Activated naive CD4-positive, alpha-beta T cell treated with anti-CD3 and anti-CD28 coated beads for 36 hours (primary cell): ENCODE measurements at regions not wholly inside any gene's neighbourhood (a gene's known extent, or its start where the extent isn't known, plus 50 kb on each side); places are given as distances from the start of the nearest gene placed in this dataset.
A peak's percentile ranks its signal among the peaks of the same experiment; 100 is the strongest.

Experiments
- CTCF ChIA-PET: fragments of 350-600 bp; sonication (Branson Sonifier 250); formaldehyde crosslinking; loops from one replicate; lab custom pipeline; 2021; ENCODE audit warnings: antibody characterized with exemption; lab: Charles Lee
- DNase-seq: peaks from one replicate; pipeline ENCODE4 v3.0.0-alpha.2; 2020
- H3K27ac Mint-ChIP-seq: one replicate; pipeline ENCODE4 v1.8.0; 2021; ENCODE audit warnings: mild to moderate bottlenecking, mixed read lengths
- H3K27me3 Mint-ChIP-seq: one replicate; pipeline ENCODE4 v1.8.0; 2021; ENCODE audit warnings: low read depth, mixed read lengths
- H3K36me3 Mint-ChIP-seq: one replicate; pipeline ENCODE4 v1.8.0; 2021; ENCODE audit warnings: low read depth, mixed read lengths
- H3K4me1 Mint-ChIP-seq: one replicate; pipeline ENCODE4 v1.8.0; 2021; ENCODE audit warnings: low read depth, mixed read lengths
- H3K4me3 Mint-ChIP-seq: one replicate; pipeline ENCODE4 v1.8.0; 2021; ENCODE audit warnings: mild to moderate bottlenecking, moderate library complexity, mixed read lengths
- H3K9me3 Mint-ChIP-seq: one replicate; pipeline ENCODE4 v1.8.0; 2021; ENCODE audit warnings: mixed read lengths
- intact Hi-C: fragments of 100-400 bp; cut with micrococcal nuclease; formaldehyde crosslinking; loops from one replicate; pipeline ENCODE4 v1.15.1; 2023

GRCh38 chr13:105147461-105147860 lies 1388.0 kb downstream of the EFNB2 start:
- intact Hi-C loops, result loop anchor here (10.0 kb wide), 1 partner anchor 373 kb away; no protein-coding TSS in a partner anchor
- CTCF ChIA-PET, result no interaction called here
- no peaks in the 10 kb centered on the region for H3K4me1 Mint-ChIP-seq
- no peak overlapping the region for H3K4me3 Mint-ChIP-seq
- no peak overlapping the region for H3K27ac Mint-ChIP-seq
- H3K36me3 Mint-ChIP-seq, result no peaks in the 10 kb centered on the region
- H3K9me3 Mint-ChIP-seq, result no peaks in the 10 kb centered on the region
- peaks cover 10% of the 10 kb centered on the region for H3K27me3 Mint-ChIP-seq
- DNase-seq, result no peak

GRCh38 chr13:105144936-105145335 lies 1390.5 kb downstream of the EFNB2 start:
- Mint-ChIP-seq H3K4me3 (no peak overlapping the region), H3K36me3 (no peaks in the 10 kb centered on the region), H3K9me3 (no peaks in the 10 kb centered on the region), H3K4me1 (peaks cover 9% of the 10 kb centered on the region), H3K27ac (no peak overlapping the region), H3K27me3 (peaks cover under 1% of the 10 kb centered on the region)
- no peak for DNase-seq
- intact Hi-C loops, result loop anchor here (10.0 kb wide), 1 partner anchor 370 kb away; no protein-coding TSS in a partner anchor
- CTCF ChIA-PET, result no interaction called here

- DNase-seq, result no peak
- intact Hi-C loops, result loop anchor here (10.0 kb wide), 1 partner anchor 369 kb away; no protein-coding TSS in a partner anchor
- Mint-ChIP-seq H3K27ac (no peak overlapping the region), H3K9me3 (no peaks in the 10 kb centered on the region), H3K27me3 (no peaks in the 10 kb centered on the region), H3K36me3 (no peaks in the 10 kb centered on the region), H3K4me3 (no peak overlapping the region), H3K4me1 (peaks cover 15% of the 10 kb centered on the region)
- CTCF ChIA-PET, result interaction anchor here (0.6 kb wide), 1 partner anchor 1957 kb away, joined by 4 read pairs; no protein-coding TSS in a partner anchor
Observed at GRCh38 chr13:105144020-105144419, 1391.4 kb downstream of the EFNB2 start.

- no peaks in the 10 kb centered on the region for H3K27me3 Mint-ChIP-seq
- CTCF ChIA-PET, result no interaction called here
Observed at GRCh38 chr13:105142556-105142955, 1392.9 kb downstream of the EFNB2 start.

GRCh38 chr13:105139380-105140285 lies 1395.8 kb downstream of the EFNB2 start:
- intact Hi-C loops, result loop anchor here (1.0 to 10.0 kb wide), 5 partner anchors 155 to 1778 kb away; no protein-coding TSS in a partner anchor
- peak overlapping the region; percentile 89 for H3K4me3 Mint-ChIP-seq
- H3K4me1 Mint-ChIP-seq, result peaks cover 17% of the 10 kb centered on the region
- no peaks in the 10 kb centered on the region for H3K27me3 Mint-ChIP-seq
- CTCF ChIA-PET, result interaction anchor here (0.6 to 0.7 kb wide), 2 partner anchors 16 to 790 kb away, joined by 3 to 5 read pairs; no protein-coding TSS in a partner anchor
- no peaks in the 10 kb centered on the region for H3K36me3 Mint-ChIP-seq
- DNase-seq, result peak; percentile 74
- peak overlapping the region; percentile 99 for H3K27ac Mint-ChIP-seq
- H3K9me3 Mint-ChIP-seq, result no peaks in the 10 kb centered on the region

More at GRCh38 chr13:105142556-105142955, 1392.9 kb downstream of the EFNB2 start:
- intact Hi-C loops, result loop anchor here (10.0 kb wide), 1 partner anchor 368 kb away; no protein-coding TSS in a partner anchor
- peaks cover 17% of the 10 kb centered on the region for H3K4me1 Mint-ChIP-seq
- no peak overlapping the region for H3K4me3 Mint-ChIP-seq
- no peak for DNase-seq
- H3K27ac Mint-ChIP-seq, result no peak overlapping the region
- no peaks in the 10 kb centered on the region for H3K36me3 Mint-ChIP-seq
- H3K9me3 Mint-ChIP-seq, result no peaks in the 10 kb centered on the region

- H3K9me3 Mint-ChIP-seq, result no peaks in the 10 kb centered on the region
- H3K36me3 Mint-ChIP-seq, result no peaks in the 10 kb centered on the region
- CTCF ChIA-PET, result interaction anchor here (0.6 kb wide), 1 partner anchor 791 kb away, joined by 3 read pairs; no protein-coding TSS in a partner anchor
- no peak for DNase-seq
- H3K4me1 Mint-ChIP-seq, result peaks cover 17% of the 10 kb centered on the region
- peak overlapping the region; percentile 89 for H3K4me3 Mint-ChIP-seq
- peak overlapping the region; percentile 99 for H3K27ac Mint-ChIP-seq
- H3K27me3 Mint-ChIP-seq, result no peaks in the 10 kb centered on the region
- intact Hi-C loops, result loop anchor here (1.0 to 5.0 kb wide), 4 partner anchors 155 to 1778 kb away; no protein-coding TSS in a partner anchor
Observed at GRCh38 chr13:105139048-105139379, 1396.4 kb downstream of the EFNB2 start.

GRCh38 chr13:105135852-105136615 lies 1399.4 kb downstream of the EFNB2 start:
- Mint-ChIP-seq H3K36me3 (peaks cover 1% of the 10 kb centered on the region), H3K4me3 (no peak overlapping the region), H3K9me3 (no peaks in the 10 kb centered on the region), H3K4me1 (peaks cover 17% of the 10 kb centered on the region), H3K27ac (no peak overlapping the region), H3K27me3 (no peaks in the 10 kb centered on the region)
- CTCF ChIA-PET, result no interaction called here
- intact Hi-C loops, result loop anchor here (5.0 kb wide), 1 partner anchor 1781 kb away; no protein-coding TSS in a partner anchor
- DNase-seq, result no peak

- Mint-ChIP-seq H3K27me3 (peaks cover 2% of the 10 kb centered on the region), H3K4me3 (no peak overlapping the region), H3K36me3 (no peaks in the 10 kb centered on the region), H3K4me1 (no peaks in the 10 kb centered on the region), H3K9me3 (no peaks in the 10 kb centered on the region), H3K27ac (no peak overlapping the region)
- intact Hi-C loops, result no loop called here
- CTCF ChIA-PET, result no interaction called here
- DNase-seq, result no peak
Observed at GRCh38 chr13:105127732-105128131, 1407.7 kb downstream of the EFNB2 start.

- Mint-ChIP-seq H3K36me3 (no peaks in the 10 kb centered on the region), H3K4me3 (no peak overlapping the region), H3K4me1 (no peaks in the 10 kb centered on the region), H3K9me3 (no peaks in the 10 kb centered on the region), H3K27me3 (no peaks in the 10 kb centered on the region), H3K27ac (no peak overlapping the region)
- no peak for DNase-seq
- intact Hi-C loops, result no loop called here
- CTCF ChIA-PET, result no interaction called here
Observed at GRCh38 chr13:105121221-105121620, 1414.2 kb downstream of the EFNB2 start.

GRCh38 chr13:105118426-105118985 lies 1417.0 kb downstream of the EFNB2 start:
- no peak for DNase-seq
- H3K4me3 Mint-ChIP-seq, result no peak overlapping the region
- H3K27ac Mint-ChIP-seq, result no peak overlapping the region
- H3K9me3 Mint-ChIP-seq, result peaks cover 5% of the 10 kb centered on the region
- no peaks in the 10 kb centered on the region for H3K36me3 Mint-ChIP-seq
- H3K4me1 Mint-ChIP-seq, result no peaks in the 10 kb centered on the region
- H3K27me3 Mint-ChIP-seq, result no peaks in the 10 kb centered on the region
- intact Hi-C loops, result no loop called here
- CTCF ChIA-PET, result no interaction called here

- Mint-ChIP-seq H3K36me3 (no peaks in the 10 kb centered on the region), H3K4me3 (no peak overlapping the region), H3K4me1 (no peaks in the 10 kb centered on the region), H3K27me3 (peaks cover 2% of the 10 kb centered on the region), H3K9me3 (peaks cover 5% of the 10 kb centered on the region), H3K27ac (no peak overlapping the region)
- intact Hi-C loops, result no loop called here
- no peak for DNase-seq
- CTCF ChIA-PET, result no interaction called here
Observed at GRCh38 chr13:105116966-105117365, 1418.5 kb downstream of the EFNB2 start.

GRCh38 chr13:105112561-105112960 lies 1422.9 kb downstream of the EFNB2 start:
- Mint-ChIP-seq H3K4me1 (no peaks in the 10 kb centered on the region), H3K4me3 (no peak overlapping the region), H3K27me3 (peaks cover 4% of the 10 kb centered on the region), H3K36me3 (no peaks in the 10 kb centered on the region), H3K9me3 (peaks cover 5% of the 10 kb centered on the region), H3K27ac (no peak overlapping the region)
- CTCF ChIA-PET, result no interaction called here
- intact Hi-C loops, result no loop called here
- no peak for DNase-seq
